Body of pancreas (tissue), 4 donors: ENCODE measurements at regions not wholly inside any gene's neighbourhood (a gene's known extent, or its start where the extent isn't known, plus 50 kb on each side); places are given as distances from the start of the nearest gene placed in this dataset.

Experiments
- ATAC-seq: fragments of 150-250 bp; one replicate; pipeline ENCODE4 v1.9.1; 2016
- DNase-seq, 4 donors: peaks; one replicate each; pipeline ENCODE4 v3.0.0-alpha.2; 2019
- H3K27ac ChIP-seq, 4 donors: fragments of 200-600 bp; sonication (generic); 1 replicate in 3 of 4; 2 replicates in 1 of 4; pipeline versions ENCODE4 v1.5.1 to v1.6.1; 2016 to 2019; ENCODE audit warnings: mild to moderate bottlenecking in 1 of 4, mixed read lengths in 1 of 4, moderate library complexity in 1 of 4
- H3K27me3 ChIP-seq, 2 donors: fragments of 200-600 bp; sonication (generic); one replicate each; pipeline ENCODE4 v1.6.0; 2016; ENCODE audit warnings: mild to moderate bottlenecking in 1 of 2
- H3K36me3 ChIP-seq, 2 donors: fragments of 200-600 bp; sonication (generic); replicated peaks in 1 of 2; 2 replicates each; pipeline ENCODE4 v1.5.1; 2016; ENCODE audit warnings: low read depth in 2 of 2; ENCODE audit not compliant: insufficient read depth in 1 of 2
- H3K4me1 ChIP-seq: fragments of 200-600 bp; sonication (generic); one replicate; pipeline ENCODE4 v1.6.0; 2016
- H3K4me3 ChIP-seq, 2 donors: fragments of 200-600 bp; sonication (generic); 1 replicate in 1 of 2; 2 replicates in 1 of 2; pipeline ENCODE4 v1.5.1; 2016 to 2019
- H3K9me3 ChIP-seq, 3 donors: fragments of 200-600 bp; sonication (generic); 1 replicate in 2 of 3; 2 replicates in 1 of 3; pipeline ENCODE4 v1.5.1; 2016
- POLR2A ChIP-seq, 3 donors: fragments of 450-650 bp; IDR thresholded peaks; one replicate each; pipeline ENCODE4 v1.6.1; 2016; ENCODE audit warnings: antibody characterized with exemption in 3 of 3, mild to moderate bottlenecking in 2 of 3
- WGBS, 2 donors: methylation state at CpG; one replicate each; pipeline ENCODE4 v1.1.5; 2017; 5-methylcytosine and 5-hydroxymethylcytosine counted together
- intact Hi-C: fragments of 100-400 bp; cut with DNase I; formaldehyde crosslinking; loops from one replicate; pipeline ENCODE4 v1.15.1; 2023
- TF ChIP-seq, protein P1 (sequence below), 7 experiments: fragments of 450-650 bp in 4 of 7; fragments of 200-600 bp in 3 of 7; sonication (generic) in 3 of 7; IDR thresholded peaks; one replicate each; pipeline ENCODE4 v1.5.1; 2016 to 2019; ENCODE audit warnings: antibody characterized with exemption in 7 of 7

DNA sequence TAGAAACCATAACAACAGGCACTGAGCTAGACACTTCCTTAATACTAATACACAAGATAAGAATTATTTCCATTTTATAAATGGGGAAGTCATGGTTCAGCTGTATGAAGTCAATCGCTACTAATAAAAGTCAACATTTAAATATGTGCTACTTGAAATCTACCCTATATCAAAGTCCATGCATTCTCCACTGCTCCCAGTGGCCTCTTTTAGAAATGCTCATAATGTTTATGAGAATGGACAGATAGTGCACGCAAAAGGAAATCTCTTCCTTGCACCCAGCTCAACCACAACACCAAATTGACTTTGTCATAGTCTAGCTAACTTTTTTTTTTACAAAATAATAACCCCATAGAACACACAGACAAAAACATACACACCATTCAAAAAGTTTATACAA, 281.7 kb upstream of the CXADR start:
- Histone ChIP-seq H3K9me3 (no peaks in the 10 kb centered on the region), H3K4me1 (no peaks in the 10 kb centered on the region), H3K27ac (no peak overlapping the region), H3K4me3 (no peak overlapping the region), H3K27me3 (no peaks in the 10 kb centered on the region), H3K36me3 (no peaks in the 10 kb centered on the region)
- TF ChIP-seq POLR2A (IDR thresholded peaks at IDR 0.05), result no peak
- 77 to 85% methylated on average over 2 of the region's 2 CpGs for WGBS, 2 donors
- ATAC-seq, result no peak
- intact Hi-C loops, result no loop called here
- no peak for DNase-seq

DNA sequence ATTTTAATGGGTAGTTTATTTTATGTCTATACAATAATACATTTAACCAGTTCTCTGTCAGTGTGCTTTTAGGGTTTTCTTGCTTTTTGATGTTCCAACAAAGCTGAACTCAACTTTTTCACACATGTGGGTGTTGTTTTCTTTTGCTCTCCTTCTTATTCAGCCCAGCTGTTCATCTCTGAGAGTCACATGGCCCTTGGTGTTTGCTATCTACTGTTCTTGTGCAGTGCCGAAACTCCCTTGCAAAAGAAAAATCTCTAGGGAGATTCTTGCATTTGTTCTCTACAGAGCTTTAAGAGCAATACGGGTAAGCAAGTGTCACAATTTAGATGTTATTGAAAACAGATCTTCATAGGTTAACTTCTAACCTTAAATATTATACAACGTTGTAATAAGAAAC, 281.1 kb upstream of the CXADR start:
- intact Hi-C loops, result no loop called here
- Histone ChIP-seq H3K4me1 (no peaks in the 10 kb centered on the region), H3K27me3 (no peaks in the 10 kb centered on the region), H3K36me3 (no peaks in the 10 kb centered on the region), H3K9me3 (no peaks in the 10 kb centered on the region), H3K27ac (no peak overlapping the region), H3K4me3 (no peak overlapping the region)
- DNase-seq (no peak), ATAC-seq (no peak)
- 53 to 62% methylated on average over 3 of the region's 3 CpGs for WGBS, 2 donors
- TF ChIP-seq POLR2A (IDR thresholded peaks at IDR 0.05), result no peak
- TF ChIP-seq, protein P1, sequence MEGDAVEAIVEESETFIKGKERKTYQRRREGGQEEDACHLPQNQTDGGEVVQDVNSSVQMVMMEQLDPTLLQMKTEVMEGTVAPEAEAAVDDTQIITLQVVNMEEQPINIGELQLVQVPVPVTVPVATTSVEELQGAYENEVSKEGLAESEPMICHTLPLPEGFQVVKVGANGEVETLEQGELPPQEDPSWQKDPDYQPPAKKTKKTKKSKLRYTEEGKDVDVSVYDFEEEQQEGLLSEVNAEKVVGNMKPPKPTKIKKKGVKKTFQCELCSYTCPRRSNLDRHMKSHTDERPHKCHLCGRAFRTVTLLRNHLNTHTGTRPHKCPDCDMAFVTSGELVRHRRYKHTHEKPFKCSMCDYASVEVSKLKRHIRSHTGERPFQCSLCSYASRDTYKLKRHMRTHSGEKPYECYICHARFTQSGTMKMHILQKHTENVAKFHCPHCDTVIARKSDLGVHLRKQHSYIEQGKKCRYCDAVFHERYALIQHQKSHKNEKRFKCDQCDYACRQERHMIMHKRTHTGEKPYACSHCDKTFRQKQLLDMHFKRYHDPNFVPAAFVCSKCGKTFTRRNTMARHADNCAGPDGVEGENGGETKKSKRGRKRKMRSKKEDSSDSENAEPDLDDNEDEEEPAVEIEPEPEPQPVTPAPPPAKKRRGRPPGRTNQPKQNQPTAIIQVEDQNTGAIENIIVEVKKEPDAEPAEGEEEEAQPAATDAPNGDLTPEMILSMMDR (IDR thresholded peaks at IDR 0.05), result no peak

DNA sequence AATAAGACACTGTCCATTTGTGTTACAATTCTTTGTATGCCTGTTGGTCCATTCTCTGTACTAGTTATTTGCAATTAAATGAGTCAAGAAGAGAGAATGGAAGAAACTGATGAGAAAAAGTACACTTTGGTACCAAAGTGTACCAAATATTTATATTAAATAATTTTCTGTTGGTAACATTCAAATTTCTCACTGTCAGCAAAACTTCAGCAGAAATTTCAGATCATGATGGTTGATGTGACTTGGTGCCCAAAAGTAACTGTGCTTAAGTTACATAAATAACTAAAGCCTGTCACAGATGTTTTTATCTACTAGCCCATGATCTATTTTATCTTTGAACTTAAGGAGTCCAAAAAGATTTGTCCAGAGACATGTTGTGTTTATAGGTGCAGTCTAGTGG, 274.4 kb upstream of the CXADR start:
- Histone ChIP-seq H3K36me3 (no peaks in the 10 kb centered on the region), H3K4me3 (no peak overlapping the region), H3K4me1 (no peaks in the 10 kb centered on the region), H3K27me3 (no peaks in the 10 kb centered on the region), H3K27ac (no peak overlapping the region), H3K9me3 (no peaks in the 10 kb centered on the region)
- DNase-seq (no peak), ATAC-seq (no peak)
- intact Hi-C loops, result no loop called here
- TF ChIP-seq POLR2A (IDR thresholded peaks at IDR 0.05), result no peak
- TF ChIP-seq, protein P1 (IDR thresholded peaks at IDR 0.05), result no peak

DNA sequence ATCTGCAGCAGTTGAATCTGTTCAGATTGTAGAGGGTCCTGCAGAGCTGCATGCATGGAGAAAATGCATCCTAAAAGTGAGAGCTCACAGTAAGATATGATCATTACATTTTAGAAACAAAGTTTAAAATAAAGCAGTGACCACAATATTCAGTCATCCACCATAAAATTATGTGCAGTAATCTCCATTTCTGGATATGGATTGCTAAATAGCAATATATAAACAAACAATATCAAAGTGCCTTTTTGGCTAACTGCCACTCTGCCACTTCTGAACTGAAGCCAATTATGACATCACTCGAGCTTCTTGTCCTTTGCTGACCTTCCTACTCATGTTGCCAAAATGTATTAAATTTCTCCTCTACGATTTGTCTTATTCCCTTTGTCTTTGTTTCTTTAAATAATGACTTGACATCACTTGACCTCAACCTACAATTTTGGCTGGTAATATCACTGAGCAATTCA, 262.0 kb upstream of the CXADR start:
- ATAC-seq (no peak), DNase-seq (no peak)
- H3K9me3 ChIP-seq, result no peaks in the 10 kb centered on the region
- H3K36me3 ChIP-seq, result no peaks in the 10 kb centered on the region
- H3K27ac ChIP-seq, result no peak overlapping the region
- no peak overlapping the region for H3K4me3 ChIP-seq
- intact Hi-C loops, result no loop called here
- no peak for TF ChIP-seq POLR2A (IDR thresholded peaks at IDR 0.05)
- TF ChIP-seq, protein P1 (IDR thresholded peaks at IDR 0.05), result no peak
- no peaks in the 10 kb centered on the region for H3K4me1 ChIP-seq
- H3K27me3 ChIP-seq, result no peaks in the 10 kb centered on the region
- 25 to 32% methylated on average over 2 of the region's 2 CpGs for WGBS, 2 donors

DNA sequence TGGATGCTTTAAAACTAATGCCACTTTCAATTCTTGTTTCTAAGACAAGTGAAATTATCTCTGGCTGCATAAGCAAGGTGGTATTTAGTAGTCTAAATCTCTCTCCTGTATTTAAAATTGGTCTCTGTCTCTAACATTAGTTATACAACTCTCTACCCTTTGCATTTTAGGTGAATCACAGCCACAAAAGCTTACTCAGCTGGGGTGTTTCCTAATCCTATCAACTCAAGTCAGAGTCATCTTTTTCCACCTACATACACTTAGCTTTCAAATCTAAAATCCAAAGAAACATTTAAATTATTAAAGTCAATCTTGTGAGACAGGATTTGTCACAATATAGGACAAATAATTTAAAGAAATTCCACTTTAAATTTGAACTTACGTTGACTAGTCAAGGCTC, 255.1 kb upstream of the CXADR start:
- TF ChIP-seq, protein P1 (IDR thresholded peaks at IDR 0.05), result no peak
- TF ChIP-seq POLR2A (IDR thresholded peaks at IDR 0.05), result no peak
- 44 to 61% methylated on average over 1 of the region's 1 CpG for WGBS, 2 donors
- H3K9me3 ChIP-seq, result no peaks in the 10 kb centered on the region
- intact Hi-C loops, result no loop called here
- no peak overlapping the region for H3K4me3 ChIP-seq
- DNase-seq (no peak), ATAC-seq (no peak)
- H3K4me1 ChIP-seq, result no peaks in the 10 kb centered on the region
- no peak overlapping the region for H3K27ac ChIP-seq
- no peaks in the 10 kb centered on the region for H3K27me3 ChIP-seq
- H3K36me3 ChIP-seq, result no peaks in the 10 kb centered on the region
